Right lobe of liver (tissue), 4 donors: ENCODE measurements at regions not wholly inside any gene's neighbourhood (a gene's known extent, or its start where the extent isn't known, plus 50 kb on each side); places are given as distances from the start of the nearest gene placed in this dataset.

ENCODE experiments used
- POLR2A ChIP-seq: fragments of 450-650 bp; IDR thresholded peaks from one replicate; pipeline ENCODE4 v1.6.1; 2017; ENCODE audit warnings: antibody characterized with exemption, mild to moderate bottlenecking
- TF ChIP-seq, protein P1 (sequence below), 4 donors: fragments of 200-600 bp in 3 of 4; fragments of 450-650 bp in 1 of 4; IDR thresholded peaks; one replicate each; pipeline versions ENCODE4 v1.5.1 to v1.8.0; 2016 to 2022; ENCODE audit warnings: antibody characterized with exemption in 4 of 4, mild to moderate bottlenecking in 2 of 4
- donor health status: DM: no; HTN: no; CAD: no.
- donor health status: DM: no; HTN: no; CAD: no.
- donor health status: DM: no; HTN: yes; CAD: no.

DNA sequence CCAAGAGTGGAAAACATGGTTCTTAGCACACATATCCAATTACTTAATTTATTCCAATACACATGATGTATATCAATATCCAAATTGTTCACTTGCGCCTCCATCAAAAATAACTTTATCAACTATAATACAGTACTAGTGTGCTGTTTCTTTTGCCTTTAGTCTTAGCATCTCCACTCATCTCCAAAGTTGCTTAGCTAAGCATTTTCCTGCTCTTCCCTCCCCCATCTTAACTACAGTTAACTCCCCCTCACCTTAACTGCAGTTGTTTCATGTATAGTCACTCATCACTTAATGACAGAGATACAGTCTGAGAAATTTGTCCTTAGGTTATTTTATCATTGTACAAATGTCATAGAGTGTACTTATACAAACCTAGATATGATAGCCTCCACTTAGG is 705.2 kb upstream of the LINC00305 start:
- TF ChIP-seq, protein P1, sequence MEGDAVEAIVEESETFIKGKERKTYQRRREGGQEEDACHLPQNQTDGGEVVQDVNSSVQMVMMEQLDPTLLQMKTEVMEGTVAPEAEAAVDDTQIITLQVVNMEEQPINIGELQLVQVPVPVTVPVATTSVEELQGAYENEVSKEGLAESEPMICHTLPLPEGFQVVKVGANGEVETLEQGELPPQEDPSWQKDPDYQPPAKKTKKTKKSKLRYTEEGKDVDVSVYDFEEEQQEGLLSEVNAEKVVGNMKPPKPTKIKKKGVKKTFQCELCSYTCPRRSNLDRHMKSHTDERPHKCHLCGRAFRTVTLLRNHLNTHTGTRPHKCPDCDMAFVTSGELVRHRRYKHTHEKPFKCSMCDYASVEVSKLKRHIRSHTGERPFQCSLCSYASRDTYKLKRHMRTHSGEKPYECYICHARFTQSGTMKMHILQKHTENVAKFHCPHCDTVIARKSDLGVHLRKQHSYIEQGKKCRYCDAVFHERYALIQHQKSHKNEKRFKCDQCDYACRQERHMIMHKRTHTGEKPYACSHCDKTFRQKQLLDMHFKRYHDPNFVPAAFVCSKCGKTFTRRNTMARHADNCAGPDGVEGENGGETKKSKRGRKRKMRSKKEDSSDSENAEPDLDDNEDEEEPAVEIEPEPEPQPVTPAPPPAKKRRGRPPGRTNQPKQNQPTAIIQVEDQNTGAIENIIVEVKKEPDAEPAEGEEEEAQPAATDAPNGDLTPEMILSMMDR (IDR thresholded peaks at IDR 0.05): no peak
- TF ChIP-seq POLR2A: no peak
